HG03571 (cell line): ENCODE measurements at regions not wholly inside any gene's neighbourhood (a gene's known extent, or its start where the extent isn't known, plus 50 kb on each side); places are given as distances from the start of the nearest gene placed in this dataset.

Experiments used
- ATAC-seq: cut with Tn5 transposase; IDR thresholded peaks from one replicate; pipeline ENCODE4 v1.9.1; 2021; ENCODE audit not compliant: unreplicated experiment

DNA sequence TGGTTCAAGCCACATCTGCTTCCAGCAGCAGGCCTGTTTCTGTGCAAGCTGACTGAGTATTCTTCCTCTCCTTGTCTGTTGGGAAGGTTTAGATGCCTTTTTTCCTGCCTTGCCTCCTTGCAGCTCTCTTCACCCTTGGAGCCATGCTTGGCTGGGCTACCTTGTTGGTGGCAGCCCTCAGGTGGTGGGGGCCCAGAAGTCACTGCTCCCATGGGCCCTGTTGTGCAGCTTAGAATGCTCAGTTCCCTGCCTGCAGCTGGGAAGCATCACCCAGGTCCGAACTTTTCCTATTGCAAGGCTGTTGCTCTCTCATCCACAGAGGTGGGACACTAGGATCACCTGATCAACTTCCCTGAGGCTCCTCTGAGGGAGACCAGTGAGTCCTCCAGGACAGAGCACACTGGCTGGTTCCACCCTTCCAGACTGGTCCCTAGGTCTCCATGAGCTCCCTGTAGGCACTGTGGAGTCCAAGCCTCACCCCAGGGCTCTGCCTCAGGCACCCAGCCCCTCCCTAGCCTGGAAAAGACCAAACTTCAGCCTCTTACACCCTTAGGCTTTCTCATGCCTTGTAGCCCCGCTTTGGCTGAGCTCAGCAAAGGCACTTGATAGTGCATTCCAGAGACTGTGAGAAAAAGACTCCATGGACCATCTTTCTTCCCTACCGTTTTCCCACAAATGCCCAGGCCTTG is 219.3 kb upstream of the SH3BP4 start:
- no peak for ATAC-seq

DNA sequence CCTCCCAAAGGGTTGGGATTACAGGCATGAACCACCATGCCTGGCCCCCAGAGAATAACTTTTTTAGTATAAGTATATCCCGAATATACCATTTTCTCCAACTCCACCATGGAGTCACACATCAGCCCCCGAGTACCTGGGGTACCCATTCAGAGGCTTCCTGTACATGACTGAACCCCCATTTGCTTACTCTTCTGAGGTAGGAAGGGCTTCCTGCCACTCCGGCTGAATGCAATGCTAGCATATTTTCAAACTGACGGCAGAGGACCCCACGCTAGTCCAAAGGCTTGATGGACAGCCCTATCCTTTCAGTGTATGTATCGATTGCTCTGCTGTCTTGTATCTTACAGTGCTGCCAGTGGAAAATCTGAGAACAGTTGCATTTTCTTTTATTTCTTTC is 220.6 kb upstream of the SH3BP4 start:
- no peak for ATAC-seq

DNA sequence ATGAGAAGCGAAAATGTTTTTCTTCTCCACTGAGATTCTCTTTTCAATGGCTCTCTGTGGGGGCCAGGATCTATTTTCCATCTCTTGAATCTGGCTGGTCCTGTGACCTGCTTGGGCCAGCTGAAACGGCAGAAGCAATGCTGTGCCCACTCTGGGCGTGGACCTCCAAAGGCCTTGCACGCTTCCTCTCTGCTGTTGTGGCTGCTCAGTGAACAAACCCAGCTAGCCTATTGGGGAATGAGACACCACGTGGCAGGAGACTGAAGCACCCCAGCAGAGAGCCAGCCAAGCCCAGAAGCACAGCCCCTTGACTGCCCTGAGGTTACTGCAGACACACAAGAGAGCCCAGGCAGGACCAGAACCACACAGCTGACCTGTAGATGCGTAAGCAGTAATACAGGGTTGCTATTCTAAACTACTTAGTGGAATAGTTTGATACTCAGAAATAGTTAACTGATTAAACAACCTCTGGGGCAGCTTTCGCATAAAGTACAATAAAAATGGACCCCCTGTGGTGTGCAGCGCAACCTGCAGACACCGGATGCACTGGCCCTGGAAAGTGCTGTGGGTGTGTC is 221.7 kb upstream of the SH3BP4 start:
- no peak for ATAC-seq

DNA sequence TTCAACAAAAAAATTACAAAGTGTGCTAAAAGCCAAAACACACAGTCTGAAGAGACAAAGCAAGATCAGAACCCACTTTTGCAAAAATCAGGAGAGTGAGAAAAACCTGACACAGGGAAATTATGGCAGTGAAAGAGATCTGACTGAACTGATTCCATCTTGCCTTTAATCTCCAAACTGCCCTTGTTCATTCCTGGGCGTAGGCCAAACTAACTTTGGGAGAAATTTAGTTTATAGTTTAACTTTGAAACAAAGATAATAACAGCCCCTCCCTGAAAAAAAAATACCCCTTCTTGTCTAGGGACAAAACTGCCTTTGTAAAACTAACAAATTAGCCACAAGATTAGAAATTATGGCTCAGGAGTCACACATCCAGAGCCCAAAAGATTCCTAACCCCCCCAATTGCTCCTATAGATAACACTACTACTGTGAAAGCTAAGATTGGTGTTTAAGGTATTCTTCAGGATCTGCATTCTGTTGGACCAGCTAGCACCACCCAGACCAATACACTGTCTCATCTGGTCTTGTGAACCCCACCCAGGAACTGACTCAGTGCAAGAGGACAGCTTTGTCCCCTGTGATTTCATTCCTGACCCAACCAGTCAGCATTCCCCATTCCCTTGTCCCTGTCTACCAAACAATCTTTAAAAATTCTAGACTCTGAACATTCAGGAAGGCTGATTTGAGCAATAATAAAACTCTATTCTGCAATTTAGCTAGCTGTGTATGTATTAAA is 226.1 kb upstream of the SH3BP4 start:
- ATAC-seq, result no peak

DNA sequence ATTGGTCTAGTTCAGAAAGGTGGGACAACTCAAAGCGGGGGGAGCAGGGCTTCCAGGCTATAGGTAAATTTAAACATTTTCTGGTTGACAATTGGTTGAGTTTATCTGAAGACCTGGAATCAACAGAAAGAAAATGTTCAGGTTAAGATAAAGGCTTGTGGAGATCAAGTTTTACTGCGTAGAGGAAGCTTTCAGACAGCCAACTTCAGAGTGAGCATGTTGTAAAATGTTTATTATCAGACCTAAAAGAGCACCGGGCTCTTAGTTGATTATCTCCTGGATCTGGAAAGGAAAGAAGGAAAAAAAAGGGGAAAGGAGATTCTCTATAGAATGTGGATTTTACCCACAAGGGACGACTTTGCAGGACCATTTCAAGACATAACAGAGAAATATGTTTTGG is 227.0 kb upstream of the SH3BP4 start:
- no peak for ATAC-seq

DNA sequence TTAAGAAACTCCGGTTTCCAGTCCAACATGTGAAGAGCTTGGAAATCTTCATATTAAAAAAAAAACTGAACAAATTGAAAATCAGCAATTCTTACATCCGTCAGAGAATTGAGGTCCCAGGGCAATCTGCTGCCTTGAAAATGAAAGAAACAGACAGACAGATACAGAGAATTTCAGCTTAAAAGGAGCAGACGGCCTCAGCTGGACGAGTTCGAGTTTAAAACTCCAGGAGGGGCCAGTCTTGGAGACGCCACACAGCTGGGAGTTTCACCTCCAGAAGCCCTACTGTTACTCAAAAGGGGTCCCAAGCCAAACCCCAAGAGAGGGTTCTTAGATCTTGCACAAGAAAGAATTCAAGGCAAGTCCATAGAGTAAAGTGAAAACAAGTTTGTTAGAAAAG is 226.5 kb upstream of the ARL4C start:
- no peak for ATAC-seq

DNA sequence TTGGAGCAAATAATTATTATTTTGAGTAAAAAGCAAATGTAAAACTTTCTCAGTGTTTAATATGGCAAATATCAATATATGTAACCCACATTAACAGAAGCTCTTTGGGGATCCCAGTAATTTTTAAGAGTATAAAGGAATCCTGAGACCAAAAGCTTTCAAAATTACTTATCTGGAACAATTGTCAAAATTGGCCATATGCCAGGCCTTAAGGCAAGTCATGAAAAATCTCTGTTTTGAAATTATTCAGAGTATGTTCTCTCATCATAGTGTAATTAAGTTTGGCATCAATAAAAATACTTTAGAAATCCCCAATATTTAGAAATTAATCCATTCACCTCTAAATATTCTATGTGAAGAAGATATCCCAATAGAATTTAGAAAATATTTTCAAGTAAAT is 225.3 kb upstream of the ARL4C start:
- ATAC-seq, result no peak

DNA sequence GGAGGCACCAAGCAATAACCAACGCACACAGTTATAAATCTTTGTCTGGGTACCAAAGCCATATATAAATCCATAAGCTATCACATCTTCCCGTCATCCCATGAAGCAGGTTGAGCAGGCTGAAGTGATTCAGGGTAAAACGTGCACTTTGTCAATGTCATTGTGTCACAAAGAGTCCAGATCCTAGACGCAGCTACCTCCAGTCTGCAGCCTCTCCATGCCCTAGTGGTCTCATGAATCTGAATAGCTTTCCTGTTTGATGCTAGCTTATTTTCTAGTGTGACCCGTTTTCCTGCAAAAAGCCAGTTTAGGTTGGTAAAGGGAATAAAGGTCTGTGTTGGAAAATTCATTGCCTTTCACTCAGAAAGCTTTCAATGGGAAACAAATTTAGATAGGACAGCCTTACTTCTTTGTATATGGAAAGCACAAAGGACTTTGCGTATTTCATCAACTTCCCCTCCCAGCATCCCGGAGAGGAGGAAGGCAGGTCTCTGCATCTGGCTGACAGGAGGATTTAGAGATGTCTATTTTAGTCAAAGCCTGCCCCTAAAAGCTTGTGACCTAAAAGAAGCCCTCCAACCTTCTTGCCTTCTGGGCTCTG is 222.3 kb upstream of the ARL4C start:
- no peak for ATAC-seq

DNA sequence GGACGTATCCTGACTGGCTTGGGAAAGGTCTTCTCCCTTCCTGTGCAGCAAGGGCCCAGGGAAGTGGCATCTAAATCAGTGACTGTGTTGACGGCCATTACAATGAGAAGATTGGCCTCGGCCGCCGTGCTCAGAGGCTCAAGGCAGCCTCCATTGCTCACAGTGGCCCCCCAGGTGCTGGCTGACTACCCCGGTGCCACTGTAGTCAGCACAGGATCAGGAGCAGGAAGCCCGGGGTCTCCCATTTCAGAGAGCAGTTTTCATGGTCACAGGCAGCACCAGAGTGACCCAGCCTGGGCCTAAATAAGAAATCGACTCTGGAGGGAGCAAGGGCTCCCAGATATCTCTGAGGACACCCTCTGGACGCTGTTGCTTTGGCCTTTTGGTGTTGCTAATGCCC is 219.4 kb upstream of the ARL4C start:
- ATAC-seq, result no peak

DNA sequence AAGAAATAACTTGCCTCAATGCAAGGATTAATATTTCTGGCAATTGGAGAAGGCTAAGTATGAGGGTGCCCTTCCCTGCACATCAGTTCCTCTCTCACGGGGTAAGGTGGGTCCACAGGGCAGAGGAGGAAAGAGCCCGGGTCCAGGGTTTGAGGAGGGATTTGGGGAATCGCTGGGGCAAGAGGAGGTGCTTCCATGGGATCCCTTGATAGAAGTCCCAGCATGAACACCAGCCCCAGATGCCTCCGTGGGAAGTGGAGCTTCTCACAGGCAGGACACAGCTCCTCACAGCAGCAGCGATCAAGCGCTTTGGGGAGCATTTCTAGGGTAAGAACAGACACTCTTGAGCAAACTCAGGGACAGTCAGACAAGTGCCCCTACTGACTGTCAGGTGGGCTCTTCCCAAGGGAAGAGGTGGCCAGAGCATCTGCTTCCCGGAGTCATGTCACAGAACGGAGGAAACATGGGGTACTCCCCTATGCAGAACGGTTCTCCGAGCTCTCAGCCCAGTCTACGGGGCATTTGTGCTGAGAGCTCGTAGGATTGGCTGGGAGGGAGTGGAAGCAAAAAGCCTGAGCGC is 218.9 kb upstream of the ARL4C start:
- no peak for ATAC-seq

DNA sequence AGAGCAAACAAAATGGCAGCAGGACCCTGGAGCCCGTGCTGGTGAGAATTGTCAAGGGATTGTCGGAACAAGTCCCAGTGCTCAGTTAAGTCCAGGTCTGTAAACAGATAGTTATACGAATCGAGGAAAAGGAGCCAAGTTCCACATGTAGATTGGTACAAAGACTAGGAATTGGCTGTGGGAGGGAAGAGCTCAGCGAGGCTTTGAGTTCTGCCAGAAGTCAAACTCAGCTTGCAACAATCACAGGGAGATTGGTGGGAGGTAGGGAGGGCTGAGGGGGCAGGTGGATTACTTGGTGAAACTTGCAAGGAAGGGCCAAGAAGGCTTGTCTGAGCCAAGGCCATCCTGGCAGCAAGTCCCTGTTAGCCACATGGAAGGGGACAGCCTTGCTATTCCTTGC is 217.8 kb upstream of the ARL4C start:
- ATAC-seq, result no peak

DNA sequence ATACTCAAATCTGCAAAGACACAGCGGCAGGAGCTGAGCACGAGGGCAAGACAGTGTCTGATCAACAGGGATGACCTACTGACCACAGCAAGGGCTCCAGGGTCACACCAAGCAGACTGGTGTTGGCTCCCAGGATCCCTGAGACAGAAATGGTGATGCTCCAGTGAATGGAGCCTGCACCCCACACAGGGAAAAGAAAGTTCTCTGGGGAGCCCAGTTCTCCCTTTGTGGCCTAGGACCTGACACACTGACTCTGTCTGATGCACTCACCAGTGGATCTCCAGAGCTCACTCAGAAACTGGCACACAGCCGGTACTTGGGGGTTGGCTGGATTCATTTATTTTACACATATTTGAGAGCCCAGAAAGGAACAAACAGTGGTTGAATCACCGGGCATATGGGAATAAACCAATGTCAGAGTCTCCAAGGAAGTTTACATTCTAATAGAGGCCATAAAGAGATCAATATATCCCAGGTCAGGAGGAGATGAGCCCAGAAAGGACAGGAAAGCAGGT is 215.6 kb upstream of the ARL4C start:
- ATAC-seq, result no peak

DNA sequence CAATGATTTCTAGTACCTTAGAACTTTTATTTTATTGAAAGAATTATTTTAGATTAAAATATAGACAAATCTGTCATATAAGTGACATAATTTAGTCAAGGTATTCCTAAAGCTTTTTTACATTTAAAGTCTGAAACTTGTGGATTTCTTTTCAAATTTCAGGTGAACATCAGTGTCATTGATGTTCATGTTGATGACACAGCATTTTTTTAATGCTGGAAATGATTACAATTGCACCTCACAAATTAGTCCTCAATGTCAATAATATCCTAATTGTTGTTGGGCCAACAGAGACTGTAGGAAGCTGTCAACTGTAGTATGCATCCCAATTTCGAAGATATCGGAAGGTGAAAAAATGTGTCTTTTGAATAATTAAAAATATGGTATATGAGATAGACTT is 214.4 kb upstream of the ARL4C start:
- ATAC-seq, result no peak

DNA sequence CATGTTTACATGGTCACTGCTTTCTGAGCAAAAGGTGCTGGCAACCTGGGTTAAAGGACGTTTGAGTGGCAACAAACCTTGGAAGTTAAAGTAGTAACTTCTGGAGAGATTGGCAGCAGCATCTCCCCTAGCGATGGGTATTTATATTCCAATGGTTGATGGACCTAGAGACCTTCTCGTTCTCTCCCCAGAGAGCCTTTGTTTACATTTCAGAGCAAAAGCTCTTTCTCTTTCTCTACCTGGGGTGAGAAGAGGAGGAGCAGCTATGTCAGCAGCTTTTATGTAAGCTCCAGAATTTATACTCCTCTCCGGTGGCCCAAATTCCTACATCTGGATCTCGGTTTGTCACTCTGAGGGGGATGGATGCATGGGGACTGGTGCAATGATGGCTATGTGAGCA is 213.7 kb upstream of the ARL4C start:
- ATAC-seq, result no peak

DNA sequence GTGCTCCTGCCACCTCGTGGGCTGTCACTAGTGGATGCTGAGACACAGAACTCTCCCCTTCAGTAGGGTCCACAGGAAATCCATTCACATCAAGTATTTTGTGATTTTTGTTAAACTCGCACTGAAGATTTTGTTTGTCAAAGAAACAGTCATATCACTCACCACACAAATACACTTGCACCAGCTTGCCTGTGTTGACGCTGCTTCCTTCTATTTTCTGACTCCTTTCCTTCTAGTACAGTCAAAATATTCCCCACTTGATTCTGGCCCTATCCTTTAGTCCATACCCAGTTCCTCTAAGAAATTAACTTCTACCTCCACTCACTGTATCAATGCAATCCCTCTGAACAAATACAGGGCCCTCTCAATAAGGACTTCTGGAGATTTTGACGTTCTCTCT is 213.2 kb upstream of the ARL4C start:
- no peak for ATAC-seq

DNA sequence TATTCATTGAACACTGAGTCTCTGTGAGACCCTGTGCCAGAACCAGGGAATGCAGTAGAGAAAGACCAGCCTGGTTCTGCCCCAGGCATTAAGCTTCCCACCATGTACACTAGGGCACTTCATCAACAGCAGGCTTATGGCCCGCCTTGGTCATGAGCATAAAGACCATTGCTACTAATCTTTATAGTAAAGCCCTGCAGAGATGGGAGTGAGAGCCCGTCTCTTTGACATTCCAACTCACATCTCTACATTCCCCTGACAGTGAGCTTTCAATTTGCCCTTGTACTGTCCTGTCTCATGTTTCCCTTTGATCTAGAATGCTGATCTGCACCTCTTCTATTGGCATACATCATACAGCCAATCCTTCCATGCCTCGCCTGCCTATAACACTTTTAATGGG is 211.8 kb upstream of the ARL4C start:
- ATAC-seq, result no peak

DNA sequence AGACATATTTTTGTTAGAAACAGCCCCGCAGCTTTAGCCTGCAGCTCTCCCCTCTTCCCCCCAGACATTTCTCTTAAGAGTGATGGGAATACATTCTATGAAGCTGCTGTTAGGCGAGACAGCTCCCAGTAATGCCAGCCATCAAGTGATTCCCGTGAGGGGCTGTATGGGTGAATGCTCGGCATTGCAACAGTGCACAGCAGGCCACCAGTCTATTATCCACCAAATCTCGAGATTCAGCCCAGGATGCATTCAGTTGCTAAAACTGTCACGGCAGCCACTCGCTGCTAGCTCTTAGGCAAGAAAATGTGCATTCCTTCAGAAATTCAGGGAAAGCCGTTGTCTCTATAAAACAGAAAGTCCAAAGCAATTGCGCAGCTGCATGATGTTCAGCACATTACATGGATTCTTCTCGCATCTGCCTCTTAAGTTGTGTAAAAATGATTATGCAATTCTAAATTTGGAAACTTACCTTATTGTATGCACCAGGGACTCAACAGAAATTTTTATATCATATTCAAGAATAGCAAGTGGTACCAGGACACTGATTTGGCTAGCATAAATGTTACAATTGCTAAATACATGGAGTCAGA is 211.3 kb upstream of the ARL4C start:
- ATAC-seq, result no peak

DNA sequence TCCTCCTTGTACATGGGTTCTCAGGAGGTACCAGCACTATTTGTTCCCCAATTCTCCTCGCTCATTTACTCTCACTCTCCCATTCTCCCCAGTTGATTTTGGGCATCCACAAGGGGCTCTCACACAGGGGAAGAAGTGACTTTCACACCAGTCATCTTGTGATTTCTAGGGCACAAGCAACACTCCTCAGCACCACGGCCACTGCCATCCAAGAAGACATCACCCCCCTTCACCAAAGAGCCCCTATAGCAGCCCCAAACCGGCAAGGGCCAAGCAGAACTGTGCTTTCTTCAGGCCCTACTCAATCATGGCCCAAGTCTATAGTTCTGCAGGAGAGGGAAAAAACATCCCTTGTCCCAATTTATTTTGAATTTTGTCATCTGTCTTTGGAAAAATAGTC is 209.2 kb upstream of the ARL4C start:
- no peak for ATAC-seq

DNA sequence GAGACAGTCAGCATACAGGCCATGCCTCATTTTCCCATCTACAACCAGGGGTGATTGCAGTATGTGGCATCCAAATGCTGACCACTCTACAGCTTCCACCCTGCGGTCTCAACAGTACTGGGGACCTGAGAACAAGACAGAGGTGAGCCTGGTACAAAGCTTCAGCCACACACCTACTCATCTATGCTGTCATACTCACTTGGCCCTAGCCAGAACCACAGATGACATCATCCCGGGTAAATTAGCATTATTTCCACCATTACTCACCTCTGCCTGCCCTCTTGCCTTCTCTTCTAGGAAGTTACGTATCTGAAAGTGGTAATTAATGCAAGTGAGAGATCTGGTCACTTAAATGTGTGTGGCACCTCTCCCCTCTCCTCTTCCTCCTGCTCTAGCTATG is 208.2 kb upstream of the ARL4C start:
- no peak for ATAC-seq

DNA sequence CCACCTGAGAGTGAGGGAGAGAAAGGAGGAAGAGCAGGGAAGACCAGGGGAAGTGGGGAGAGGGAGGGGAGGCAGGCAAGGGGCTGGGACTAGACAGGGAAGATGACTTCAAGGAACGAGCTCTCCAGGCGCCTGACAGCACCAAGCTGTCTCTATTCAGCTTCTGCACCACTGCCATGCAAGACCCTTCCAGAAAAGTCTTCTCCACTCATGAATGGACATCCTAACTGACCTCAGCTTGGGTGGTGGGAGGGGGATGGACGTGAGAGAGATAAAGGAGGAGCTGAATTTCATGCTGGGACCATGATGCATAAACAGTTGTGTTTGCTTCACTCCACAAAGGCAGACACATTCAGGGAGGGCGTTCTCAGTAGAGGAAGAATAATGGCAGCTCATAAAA is 206.4 kb upstream of the ARL4C start:
- ATAC-seq, result no peak

DNA sequence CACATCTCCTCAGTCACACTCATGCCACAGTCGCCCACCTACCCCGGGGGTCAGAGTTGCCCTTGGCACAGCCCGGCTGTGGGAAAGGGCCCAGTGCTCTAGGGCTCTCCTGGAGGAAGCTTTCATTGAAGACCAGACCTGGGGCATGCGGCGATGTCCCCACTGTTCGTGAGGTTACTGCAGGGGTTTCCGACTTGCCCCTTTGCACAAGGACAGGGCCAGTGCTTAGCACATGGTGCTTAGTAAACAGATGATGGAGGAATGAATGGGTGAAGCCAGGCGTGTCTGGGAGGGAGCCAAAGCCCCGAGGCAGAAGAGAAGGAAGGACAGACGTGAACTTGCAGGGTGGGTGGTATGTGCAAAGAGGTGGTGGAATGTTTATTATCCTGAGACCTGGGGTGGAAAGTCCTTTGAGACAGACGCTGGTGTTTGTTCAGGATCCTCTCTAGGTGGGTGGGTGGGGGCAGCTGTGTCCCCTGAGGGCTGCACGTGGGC is 205.9 kb upstream of the ARL4C start:
- ATAC-seq, result no peak
